ENCODE measurements at regions not wholly inside any gene's neighbourhood (a gene's known extent, or its start where the extent isn't known, plus 50 kb on each side); places are given as distances from the start of the nearest gene placed in this dataset.

DNA sequence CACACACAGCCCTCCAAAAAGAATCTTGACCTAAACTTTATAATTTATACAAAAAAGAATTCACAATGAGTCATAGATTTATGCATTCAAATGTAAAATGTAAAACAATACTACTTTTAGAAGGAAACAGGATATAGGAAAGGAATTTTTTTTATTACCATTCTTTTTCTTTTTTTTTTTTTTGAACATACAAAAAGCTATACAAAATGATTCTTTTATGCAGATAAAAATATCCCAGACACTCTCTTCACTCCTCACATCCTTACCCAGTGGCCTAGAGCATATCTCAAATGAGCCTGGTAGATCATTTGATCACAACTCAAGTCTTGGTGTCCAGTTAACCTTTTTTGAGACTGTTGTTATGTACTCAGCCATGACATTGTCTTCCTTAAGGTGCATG, 307.3 kb upstream of the KLF3 start:
- TF ChIP-seq SUZ12 (IDR thresholded peaks at IDR 0.05; ENCODE audit: extremely low read depth, insufficient read depth, insufficient read length) (no peak), YY1 (IDR thresholded peaks at IDR 0.05; ENCODE audit: insufficient read depth, insufficient read length) (no peak), ZNF274 (IDR thresholded peaks at IDR 0.05; ENCODE audit: low read depth, low read length) (no peak)
